Keratinocyte (primary cell): ENCODE measurements at regions not wholly inside any gene's neighbourhood (a gene's known extent, or its start where the extent isn't known, plus 50 kb on each side); places are given as distances from the start of the nearest gene placed in this dataset.

Experiments
- DNase-seq: peaks from one replicate; pipeline ENCODE4 v3.0.0-alpha.2; 2011; ENCODE audit warnings: low read depth, missing footprints, low spot score
- FAIRE-seq: peaks from 2 replicates; lab custom pipeline; 2011; peaks lifted over from hg19 to GRCh38; lab: Jason Lieb, UNC
- H2AFZ ChIP-seq: 2 replicates; pipeline ENCODE4 v1.6.0; 2012; ENCODE audit warnings: low read length, control low read depth, inconsistent platforms; ENCODE audit not compliant: control insufficient read depth
- H3K27ac ChIP-seq: 2 replicates; pipeline ENCODE4 v1.5.1; 2011; ENCODE audit warnings: low read length; ENCODE audit not compliant: control insufficient read depth, insufficient read depth
- H3K27me3 ChIP-seq: 3 replicates; pipeline ENCODE4 v1.6.0; 2011; ENCODE audit warnings: low read length; ENCODE audit not compliant: control insufficient read depth, insufficient read depth; ENCODE audit errors: extremely low read depth
- H3K36me3 ChIP-seq, 2 experiments: 2 replicates in 1 of 2; 3 replicates in 1 of 2; pipeline ENCODE4 v1.5.1; 2011; ENCODE audit warnings: low read length in 2 of 2, mild to moderate bottlenecking in 1 of 2; ENCODE audit not compliant: control insufficient read depth in 2 of 2, insufficient read depth in 2 of 2; ENCODE audit errors: extremely low read depth in 1 of 2
- H3K4me1 ChIP-seq: 3 replicates; pipeline ENCODE4 v1.5.1; 2011; ENCODE audit warnings: low read length; ENCODE audit not compliant: control insufficient read depth, insufficient read depth; ENCODE audit errors: extremely low read depth
- H3K4me2 ChIP-seq: 3 replicates; pipeline ENCODE4 v1.6.0; 2011; ENCODE audit warnings: low read depth, low read length; ENCODE audit not compliant: control insufficient read depth, insufficient read depth; ENCODE audit errors: extremely low read depth
- H3K4me3 ChIP-seq, 3 experiments: fragments of 200-600 bp in 1 of 3; sonication (generic) in 1 of 3; 2 replicates in 2 of 3; 3 replicates in 1 of 3; pipeline ENCODE4 v1.5.1; 2011 to 2016; ENCODE audit warnings: low read length in 3 of 3, mild to moderate bottlenecking in 3 of 3, control low read depth in 2 of 3, inconsistent platforms in 1 of 3, low read depth in 1 of 3, mixed read lengths in 1 of 3, mixed run types in 1 of 3, moderate library complexity in 1 of 3; ENCODE audit not compliant: control insufficient read depth in 2 of 3, insufficient read depth in 2 of 3; ENCODE audit errors: extremely low read depth in 1 of 3
- H3K79me2 ChIP-seq: 2 replicates; pipeline ENCODE4 v1.6.0; 2012; ENCODE audit warnings: low read length; ENCODE audit not compliant: control insufficient read depth, insufficient read depth
- H3K9ac ChIP-seq: 3 replicates; pipeline ENCODE4 v1.6.0; 2011; ENCODE audit warnings: low read length; ENCODE audit not compliant: control insufficient read depth, insufficient read depth; ENCODE audit errors: extremely low read depth
- H3K9me1 ChIP-seq: 3 replicates; pipeline ENCODE4 v1.6.0; 2011; ENCODE audit warnings: low read length; ENCODE audit not compliant: control insufficient read depth, insufficient read depth; ENCODE audit errors: extremely low read depth
- H3K9me3 ChIP-seq: 2 replicates; pipeline ENCODE4 v1.5.1; 2012; ENCODE audit warnings: low read depth, low read length; ENCODE audit not compliant: control insufficient read depth
- H4K20me1 ChIP-seq: 3 replicates; pipeline ENCODE4 v1.6.0; 2011; ENCODE audit warnings: low read length; ENCODE audit not compliant: control insufficient read depth, insufficient read depth; ENCODE audit errors: extremely low read depth
- CTCF ChIP-seq, 3 experiments: IDR thresholded peaks in 1 of 3; conservative IDR thresholded peaks in 1 of 3; optimal IDR thresholded peaks in 1 of 3; 2 replicates in 2 of 3; 3 replicates in 1 of 3; pipeline versions ENCODE3 to v1.5.1; 2011; ENCODE audit warnings: low read length in 3 of 3, mild to moderate bottlenecking in 3 of 3, moderate library complexity in 2 of 3, control low read depth in 1 of 3, inconsistent platforms in 1 of 3; ENCODE audit not compliant: insufficient read depth in 2 of 3; ENCODE audit errors: extremely low read depth in 1 of 3
- EZH2 ChIP-seq: IDR thresholded peaks from one replicate; pipeline ENCODE4 v1.6.1; 2012; ENCODE audit warnings: inconsistent platforms, mild to moderate bottlenecking, low read length, moderate library complexity
- dilution Hi-C: fragments of 300-500 bp; cut with MboI; formaldehyde crosslinking; loops from one replicate; pipeline ENCODE4 v1.7.0; 2020; ENCODE audit warnings: low sequenced_read_pairs; ENCODE audit not compliant: extremely low pct_ligation_motif_present

- Histone ChIP-seq H3K4me2 (no peak overlapping the region), H3K27me3 (peaks cover 10% of the 10 kb centered on the region), H3K4me3 (no peak overlapping the region), H4K20me1 (no peaks in the 10 kb centered on the region), H3K9me3 (no peaks in the 10 kb centered on the region), H3K36me3 (no peaks in the 10 kb centered on the region), H3K79me2 (no peaks in the 10 kb centered on the region), H2AFZ (no peak overlapping the region), H3K9ac (no peak overlapping the region), H3K4me1 (no peaks in the 10 kb centered on the region), H3K27ac (no peak overlapping the region), H3K9me1 (no peaks in the 10 kb centered on the region)
- peak in 1 of 3 experiments; percentile 7 for TF ChIP-seq CTCF (optimal IDR thresholded peaks at IDR 0.05 in 1 of 3, IDR thresholded peaks at IDR 0.05 in 1 of 3, conservative IDR thresholded peaks at IDR 0.05 in 1 of 3; ENCODE audit: extremely low read depth in 1 of 3, insufficient read depth in 2 of 3, low read length in 3 of 3)
- TF ChIP-seq EZH2, result no peak
- FAIRE-seq, result no peak
- DNase-seq, result no peak
- dilution Hi-C loops, result no loop called here
Observed at GRCh38 chr2:19676770-19677169, 225.0 kb downstream of the TTC32 start.

GRCh38 chr2:19675856-19676460 is 225.8 kb downstream of the TTC32 start:
- TF ChIP-seq EZH2 (no peak), CTCF (optimal IDR thresholded peaks at IDR 0.05 in 1 of 3, IDR thresholded peaks at IDR 0.05 in 1 of 3, conservative IDR thresholded peaks at IDR 0.05 in 1 of 3; ENCODE audit: extremely low read depth in 1 of 3, insufficient read depth in 2 of 3, low read length in 3 of 3) (no peak)
- H3K9ac ChIP-seq, result no peak overlapping the region
- no peak overlapping the region for H2AFZ ChIP-seq
- no peaks in the 10 kb centered on the region for H3K36me3 ChIP-seq
- H3K79me2 ChIP-seq, result no peaks in the 10 kb centered on the region
- no peaks in the 10 kb centered on the region for H3K9me3 ChIP-seq
- no peak overlapping the region for H3K4me3 ChIP-seq
- dilution Hi-C loops, result no loop called here
- H3K9me1 ChIP-seq, result no peaks in the 10 kb centered on the region
- no peak overlapping the region for H3K4me2 ChIP-seq
- H3K27ac ChIP-seq, result no peak overlapping the region
- FAIRE-seq (peak; percentile 60), DNase-seq (no peak)
- H4K20me1 ChIP-seq, result no peaks in the 10 kb centered on the region
- H3K27me3 ChIP-seq, result peaks cover 10% of the 10 kb centered on the region
- H3K4me1 ChIP-seq, result no peaks in the 10 kb centered on the region
